ENCODE measurements at regions not wholly inside any gene's neighbourhood (a gene's known extent, or its start where the extent isn't known, plus 50 kb on each side); places are given as distances from the start of the nearest gene placed in this dataset.

GRCh38 chr5:62130107-62130506 lies 175.9 kb upstream of the KIF2A start:
- no peak for DNase-seq

DNA sequence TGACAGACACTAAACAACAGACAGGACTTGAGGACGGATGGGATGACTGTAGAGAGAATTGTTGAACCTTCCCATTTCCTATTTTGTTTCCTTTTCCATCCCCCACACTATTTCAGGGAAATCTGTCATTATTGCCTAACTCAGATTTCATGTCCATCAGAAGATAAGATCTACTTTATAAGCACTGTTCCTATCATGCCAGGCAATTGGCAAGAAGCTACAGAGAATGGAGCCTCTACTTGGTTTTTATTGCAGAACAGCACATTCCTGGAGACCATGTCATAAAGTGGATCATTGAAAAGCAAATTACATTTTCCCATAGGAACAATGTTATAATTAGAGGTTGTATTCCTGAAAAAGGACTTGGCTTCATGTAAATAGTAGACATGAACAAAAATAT lies 173.7 kb upstream of the KIF2A start:
- no peak for DNase-seq

DNA sequence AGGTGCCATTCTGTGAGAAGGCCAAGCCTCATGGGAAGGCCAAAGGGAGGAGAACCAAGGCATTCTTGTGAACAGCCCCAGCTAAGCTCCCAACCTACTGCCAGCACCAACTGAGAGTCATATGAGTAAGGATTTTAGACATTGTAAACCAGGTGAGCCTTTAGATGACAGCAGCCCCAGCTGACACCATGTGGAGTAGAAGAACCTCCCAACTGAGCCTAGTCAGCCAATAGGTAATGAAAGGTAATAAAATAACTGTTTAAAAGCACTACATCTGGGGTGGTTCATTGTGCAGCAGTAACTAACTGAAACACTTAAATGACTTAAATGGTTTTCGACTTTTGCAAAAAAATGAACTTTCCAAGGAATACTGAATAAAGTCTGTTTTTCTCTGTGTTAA lies 172.6 kb upstream of the KIF2A start:
- no peak for DNase-seq

DNA sequence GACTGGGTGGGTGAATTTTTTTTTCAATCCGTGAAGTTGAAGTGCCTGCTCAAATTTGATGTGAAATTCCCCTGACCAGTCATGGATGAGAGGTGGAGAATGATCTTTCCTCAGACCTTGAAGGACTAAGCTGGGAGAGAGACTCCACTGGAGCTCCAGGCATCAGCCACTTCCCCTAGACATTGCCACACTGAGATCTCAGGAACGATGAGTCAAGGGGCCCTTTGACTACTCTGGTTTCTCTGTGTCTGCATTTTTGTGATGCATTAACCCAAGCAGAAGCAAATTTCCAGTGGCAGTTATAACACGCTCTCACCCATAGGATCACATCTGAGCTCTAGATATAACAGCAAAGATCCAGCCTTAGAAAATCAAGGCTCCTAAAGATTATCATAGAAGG lies 171.2 kb upstream of the KIF2A start:
- DNase-seq, result no peak

DNA sequence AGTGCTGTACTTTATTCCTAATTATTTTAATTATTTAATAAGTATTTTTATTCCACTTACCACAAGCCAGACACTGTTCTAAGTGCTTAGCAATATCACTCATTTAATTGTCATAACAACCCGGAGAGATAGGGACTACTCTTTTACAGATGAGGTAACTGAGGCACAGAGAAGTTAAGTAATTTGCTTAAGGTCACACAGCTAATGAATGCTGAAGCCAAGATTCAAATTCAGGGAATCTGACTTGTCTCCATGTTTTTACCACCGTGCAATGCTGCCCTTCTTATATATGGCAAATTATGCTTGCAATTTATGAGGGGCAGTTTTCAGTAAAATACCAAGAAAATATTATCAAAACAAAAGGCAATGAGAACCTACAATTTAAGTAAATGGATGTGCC lies 168.4 kb upstream of the KIF2A start:
- no peak for DNase-seq

- no peak for DNase-seq
Observed at GRCh38 chr5:62138607-62139006, 167.4 kb upstream of the KIF2A start.

DNA sequence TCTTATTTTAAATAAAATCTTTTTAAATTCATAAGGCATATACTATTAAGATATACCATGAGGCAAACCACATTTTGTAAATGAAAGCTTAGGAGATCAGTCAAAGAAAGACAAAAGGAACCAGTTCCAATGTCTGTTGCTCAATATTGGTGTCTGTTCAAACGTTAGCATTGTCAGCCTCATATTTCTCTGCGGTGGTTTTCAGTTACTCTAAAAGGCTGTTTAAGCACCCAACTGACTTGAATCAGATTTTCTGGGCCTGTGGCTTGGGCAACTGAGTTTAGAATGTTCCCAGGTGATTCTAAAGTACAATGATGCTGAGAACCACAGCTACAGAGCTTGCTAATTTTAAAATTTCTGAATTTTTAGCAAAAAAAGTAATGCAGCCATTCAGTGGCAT lies 166.3 kb upstream of the KIF2A start:
- no peak for DNase-seq

DNA sequence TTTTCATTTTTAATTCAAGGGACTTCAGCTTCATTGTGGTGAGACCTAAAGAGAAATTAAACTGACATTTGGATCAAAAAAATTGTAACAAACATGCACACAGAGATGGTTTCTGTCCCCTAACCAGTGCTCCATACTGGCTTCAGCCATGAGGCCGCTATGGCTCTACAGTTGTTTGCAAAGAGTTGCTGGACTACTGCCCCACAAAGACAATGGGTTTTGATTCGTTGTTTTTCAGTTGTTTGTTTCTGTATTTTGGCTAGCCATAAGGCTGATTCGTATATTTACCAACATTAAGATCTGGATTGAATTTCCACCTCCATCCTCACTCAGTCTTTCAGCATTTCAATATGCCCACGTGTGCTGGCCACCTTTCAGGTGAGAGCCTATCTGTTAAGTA lies 163.7 kb upstream of the KIF2A start:
- no peak for DNase-seq

- DNase-seq, result no peak
Observed at GRCh38 chr5:62143268-62144229, 162.5 kb upstream of the KIF2A start.

DNA sequence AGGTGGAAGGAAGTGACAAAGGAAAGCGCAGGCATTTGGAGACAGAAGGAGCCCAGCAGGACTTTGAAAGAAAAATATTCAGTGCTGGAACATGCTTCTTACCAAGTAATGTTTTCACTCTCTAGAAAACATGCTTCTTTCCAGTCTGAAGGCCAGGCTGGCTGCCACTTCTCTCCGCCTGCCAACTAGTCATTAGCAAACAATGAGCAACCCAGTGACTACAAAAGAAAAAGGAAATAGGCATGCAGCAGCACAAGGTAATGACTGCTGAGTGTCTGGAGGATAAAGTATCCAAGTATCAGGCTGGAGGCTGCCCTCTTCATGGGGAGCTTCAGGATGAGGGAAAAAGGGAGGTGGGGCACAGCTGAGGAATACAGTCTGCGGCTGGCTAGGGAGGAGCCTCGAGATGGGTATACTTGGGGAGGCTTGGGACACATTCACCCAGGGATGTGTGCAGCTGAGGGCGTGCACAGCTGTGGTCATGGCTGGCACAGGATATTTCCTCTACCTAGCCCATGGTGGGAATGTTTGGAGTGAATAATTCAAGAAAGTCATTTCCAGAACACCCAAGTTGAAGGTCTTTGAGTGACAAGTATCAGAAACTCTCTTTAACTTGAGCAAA lies 161.5 kb upstream of the KIF2A start:
- no peak for DNase-seq

- DNase-seq, result no peak
Observed at GRCh38 chr5:62149879-62150278, 156.1 kb upstream of the KIF2A start.

DNA sequence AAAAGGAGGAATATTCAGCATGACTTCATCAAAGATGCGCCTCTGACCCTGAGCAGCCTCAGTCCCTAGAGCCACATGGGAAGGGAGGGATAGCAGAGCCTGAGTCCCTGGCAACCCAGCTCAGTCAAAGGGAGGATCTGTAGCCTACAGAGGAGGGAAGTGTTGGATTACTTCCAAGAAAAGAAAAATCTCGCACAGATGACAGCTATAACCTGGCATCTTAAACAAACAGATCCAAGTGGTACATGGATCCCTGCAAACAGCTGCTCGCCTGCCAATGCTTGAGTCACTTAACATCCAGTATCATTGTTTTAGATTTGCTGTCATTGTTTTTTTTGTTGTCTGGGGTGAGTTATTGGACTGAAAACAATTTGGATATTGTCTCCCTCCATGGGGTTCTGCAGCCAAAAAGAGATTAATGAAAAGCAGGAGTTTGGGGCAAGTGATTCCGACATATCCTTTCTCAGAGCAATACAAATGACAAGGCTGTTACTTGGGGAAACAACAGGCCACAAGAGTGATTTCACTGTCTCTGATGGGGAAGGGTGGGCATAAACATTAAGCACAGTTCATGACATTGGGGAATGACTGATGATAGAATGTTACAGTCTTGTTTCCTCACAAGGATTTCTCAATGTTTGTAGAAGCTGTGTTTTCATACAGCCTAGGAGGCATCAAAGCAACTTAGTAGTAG lies 153.5 kb upstream of the KIF2A start:
- DNase-seq, result no peak

DNA sequence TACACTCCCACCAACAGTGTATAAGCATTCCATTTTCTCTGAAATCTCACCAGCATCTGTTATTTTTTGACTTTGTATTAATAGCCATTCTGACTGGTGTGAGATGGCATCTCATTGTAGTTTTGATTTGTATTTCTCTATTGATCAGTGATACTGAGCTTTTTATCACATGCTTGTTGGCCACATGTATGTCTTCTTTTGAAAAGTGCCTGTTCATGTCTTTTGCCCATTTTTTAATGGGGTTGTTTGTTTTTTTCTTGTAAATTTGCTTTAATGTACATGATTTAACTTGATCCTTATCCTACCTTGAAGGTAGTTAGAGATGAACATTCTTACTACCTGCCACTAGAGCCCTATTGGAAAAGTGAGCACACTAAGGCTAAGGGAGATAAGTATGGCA lies 151.2 kb upstream of the KIF2A start:
- DNase-seq, result no peak

GRCh38 chr5:62155988-62156387 lies 150.0 kb upstream of the KIF2A start:
- no peak for DNase-seq

DNA sequence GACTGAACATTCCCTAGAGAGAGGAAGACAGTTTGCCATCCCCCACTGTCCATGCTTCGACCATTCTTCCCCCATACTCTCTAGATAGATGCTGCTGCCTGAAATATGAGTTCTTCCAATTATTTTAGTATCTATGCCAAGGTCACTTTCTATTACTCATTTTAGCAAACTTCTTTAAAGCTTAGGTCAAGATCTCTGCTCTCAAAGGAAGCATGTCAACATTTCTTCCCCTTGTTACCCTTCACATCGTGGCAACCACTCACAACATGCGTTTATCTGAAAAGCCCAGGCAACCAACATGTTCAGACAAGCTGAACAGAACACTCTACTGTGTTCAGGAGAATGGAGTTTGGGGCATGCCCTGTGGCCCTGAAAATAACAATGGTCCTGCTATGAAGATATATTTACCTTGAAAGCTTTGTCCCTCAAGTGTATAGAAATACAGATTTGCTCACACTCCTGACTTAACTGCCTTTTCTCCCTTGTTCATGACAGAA lies 138.4 kb upstream of the KIF2A start:
- no peak for DNase-seq

GRCh38 chr5:62168506-62169281 lies 137.3 kb upstream of the KIF2A start:
- DNase-seq, result no peak

GRCh38 chr5:62178258-62178657 lies 127.7 kb upstream of the KIF2A start:
- no peak for DNase-seq

- DNase-seq, result no peak
Observed at GRCh38 chr5:62182802-62183201, 123.2 kb upstream of the KIF2A start.

GRCh38 chr5:62183727-62184126 lies 122.3 kb upstream of the KIF2A start:
- DNase-seq, result no peak

DNA sequence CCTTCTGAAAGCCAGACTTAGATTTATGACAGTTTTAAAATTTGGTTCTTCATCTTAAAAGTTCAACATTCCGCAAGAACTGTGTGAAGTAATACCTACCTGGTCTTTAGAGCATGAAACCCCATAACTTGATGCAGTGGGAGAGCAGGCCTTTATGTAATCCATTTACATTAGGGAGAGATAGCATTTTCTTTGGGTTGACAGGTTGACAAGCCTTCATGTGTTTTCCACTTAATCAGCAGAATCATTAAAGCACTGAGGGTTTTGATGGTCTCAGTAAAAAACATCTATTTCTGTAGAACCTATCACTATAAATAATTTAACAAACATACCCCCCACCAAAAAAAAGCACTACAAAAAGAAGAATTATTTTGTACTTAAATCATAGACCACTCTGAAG lies 121.6 kb upstream of the KIF2A start:
- no peak for DNase-seq

DNA sequence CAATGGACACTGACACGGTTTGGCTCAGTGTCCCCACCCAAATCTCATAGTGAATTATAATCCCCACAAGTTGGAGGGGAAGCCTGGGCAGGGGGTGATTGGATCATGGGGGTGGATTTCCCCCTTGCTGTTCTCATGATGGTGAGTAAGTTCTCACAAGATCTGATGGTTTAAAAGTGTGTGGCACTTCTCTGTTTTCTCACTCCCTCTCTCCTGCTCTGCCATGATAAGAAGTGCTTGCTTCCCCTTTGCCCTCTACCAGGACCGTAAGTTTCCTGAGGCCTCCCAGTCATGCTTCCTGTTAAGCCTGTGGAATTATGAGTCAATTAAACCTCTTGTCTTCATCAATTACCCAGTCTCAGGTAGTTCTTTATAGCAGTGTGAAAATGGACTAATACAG lies 115.8 kb upstream of the KIF2A start:
- DNase-seq, result no peak

- no peak for DNase-seq
Observed at GRCh38 chr5:62190931-62191330, 115.1 kb upstream of the KIF2A start.

DNA sequence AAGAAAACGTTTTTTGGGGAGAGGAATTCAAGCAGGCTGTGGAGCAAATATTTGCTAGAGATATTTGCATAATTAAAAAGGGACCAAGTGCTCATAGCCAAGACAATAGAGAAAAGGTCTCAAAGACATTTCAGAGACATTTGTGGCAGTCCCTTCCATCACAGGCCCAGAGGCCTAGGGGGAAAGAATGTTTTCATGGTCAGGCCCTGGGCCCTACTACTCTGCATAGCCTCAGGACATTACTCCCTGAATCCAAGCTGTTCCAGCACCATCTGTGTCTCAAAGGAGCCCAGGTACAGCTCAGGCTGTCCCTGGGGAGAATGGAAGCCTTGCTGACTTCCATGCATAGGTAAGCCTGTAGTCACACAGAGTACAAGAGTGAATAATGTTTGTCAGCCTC lies 113.0 kb upstream of the KIF2A start:
- no peak for DNase-seq
